ENCODE measurements at regions not wholly inside any gene's neighbourhood (a gene's known extent, or its start where the extent isn't known, plus 50 kb on each side); places are given as distances from the start of the nearest gene placed in this dataset.

DNA sequence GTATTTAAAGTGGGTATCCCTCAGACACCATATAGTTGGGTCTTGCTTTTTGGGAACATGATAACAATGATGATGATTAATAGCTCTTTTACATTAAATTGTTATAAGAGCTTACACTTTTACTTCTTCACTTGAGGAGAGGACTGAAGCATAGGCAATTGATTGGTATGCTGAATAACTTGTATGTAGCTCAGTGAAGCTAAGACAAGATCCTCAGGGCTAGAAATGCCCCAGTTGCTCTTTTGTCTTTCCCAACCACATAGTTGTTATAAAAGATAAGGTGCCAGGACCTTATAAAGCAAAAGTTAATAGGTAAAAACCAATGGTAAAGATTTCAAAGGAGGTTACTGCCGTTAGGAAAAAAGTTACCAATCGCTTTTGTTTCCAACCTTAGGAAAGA is 123.4 kb downstream of the KCNK1 start:
- no peak overlapping the region for H2AFZ ChIP-seq (ENCODE audit: control insufficient read depth, low read depth, low read length)
- no peak overlapping the region for H3K27ac ChIP-seq (ENCODE audit: control insufficient read depth, insufficient read depth)
- no peaks in the 10 kb centered on the region for H3K4me1 ChIP-seq (ENCODE audit: control insufficient read depth, insufficient read depth, low read length)
- no peak for FAIRE-seq
- TF ChIP-seq, protein P1, sequence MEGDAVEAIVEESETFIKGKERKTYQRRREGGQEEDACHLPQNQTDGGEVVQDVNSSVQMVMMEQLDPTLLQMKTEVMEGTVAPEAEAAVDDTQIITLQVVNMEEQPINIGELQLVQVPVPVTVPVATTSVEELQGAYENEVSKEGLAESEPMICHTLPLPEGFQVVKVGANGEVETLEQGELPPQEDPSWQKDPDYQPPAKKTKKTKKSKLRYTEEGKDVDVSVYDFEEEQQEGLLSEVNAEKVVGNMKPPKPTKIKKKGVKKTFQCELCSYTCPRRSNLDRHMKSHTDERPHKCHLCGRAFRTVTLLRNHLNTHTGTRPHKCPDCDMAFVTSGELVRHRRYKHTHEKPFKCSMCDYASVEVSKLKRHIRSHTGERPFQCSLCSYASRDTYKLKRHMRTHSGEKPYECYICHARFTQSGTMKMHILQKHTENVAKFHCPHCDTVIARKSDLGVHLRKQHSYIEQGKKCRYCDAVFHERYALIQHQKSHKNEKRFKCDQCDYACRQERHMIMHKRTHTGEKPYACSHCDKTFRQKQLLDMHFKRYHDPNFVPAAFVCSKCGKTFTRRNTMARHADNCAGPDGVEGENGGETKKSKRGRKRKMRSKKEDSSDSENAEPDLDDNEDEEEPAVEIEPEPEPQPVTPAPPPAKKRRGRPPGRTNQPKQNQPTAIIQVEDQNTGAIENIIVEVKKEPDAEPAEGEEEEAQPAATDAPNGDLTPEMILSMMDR (IDR thresholded peaks at IDR 0.05 in 2 of 3, conservative IDR thresholded peaks at IDR 0.05 in 1 of 3; ENCODE audit: control insufficient read depth in 2 of 3, extremely low read depth in 1 of 3, insufficient read depth in 1 of 3, low read depth in 3 of 3, low read length in 3 of 3), result no peak
- TF ChIP-seq ZZZ3 (IDR thresholded peaks at IDR 0.05; ENCODE audit: control insufficient read depth, insufficient read length, low read depth) (no peak), ZSCAN29 (IDR thresholded peaks at IDR 0.05) (no peak), EZH2 (IDR thresholded peaks at IDR 0.05; ENCODE audit: borderline replicate concordance, control insufficient read depth, low read depth, low read length) (no peak), MYC (IDR thresholded peaks at IDR 0.05; ENCODE audit: insufficient read depth, insufficient read length, insufficient replicate concordance, low read length, severe bottlenecking) (no peak), NFYA (IDR thresholded peaks at IDR 0.05; ENCODE audit: borderline replicate concordance, low read depth, low read length) (no peak), ETV6 (conservative IDR thresholded peaks at IDR 0.05 in 1 of 2, IDR thresholded peaks at IDR 0.05 in 1 of 2; ENCODE audit: borderline replicate concordance in 1 of 2, low read depth in 1 of 2) (no peak), ESRRA (IDR thresholded peaks at IDR 0.05; ENCODE audit: low read length) (no peak), NFXL1 (IDR thresholded peaks at IDR 0.05; ENCODE audit: borderline replicate concordance) (no peak), NR2C2 (IDR thresholded peaks at IDR 0.05; ENCODE audit: borderline replicate concordance, control insufficient read depth, insufficient read length, low read depth) (no peak), CHD2 (IDR thresholded peaks at IDR 0.05; ENCODE audit: borderline replicate concordance, low read depth, low read length) (no peak), IRF4 (IDR thresholded peaks at IDR 0.05; ENCODE audit: low read depth, low read length) (no peak), NBN (IDR thresholded peaks at IDR 0.05) (no peak), POLR2A (IDR thresholded peaks at IDR 0.05; ENCODE audit: low read depth, low read length) (no peak), CREM (IDR thresholded peaks at IDR 0.05; ENCODE audit: low read depth) (no peak)
- TF ChIP-seq, protein P2, sequence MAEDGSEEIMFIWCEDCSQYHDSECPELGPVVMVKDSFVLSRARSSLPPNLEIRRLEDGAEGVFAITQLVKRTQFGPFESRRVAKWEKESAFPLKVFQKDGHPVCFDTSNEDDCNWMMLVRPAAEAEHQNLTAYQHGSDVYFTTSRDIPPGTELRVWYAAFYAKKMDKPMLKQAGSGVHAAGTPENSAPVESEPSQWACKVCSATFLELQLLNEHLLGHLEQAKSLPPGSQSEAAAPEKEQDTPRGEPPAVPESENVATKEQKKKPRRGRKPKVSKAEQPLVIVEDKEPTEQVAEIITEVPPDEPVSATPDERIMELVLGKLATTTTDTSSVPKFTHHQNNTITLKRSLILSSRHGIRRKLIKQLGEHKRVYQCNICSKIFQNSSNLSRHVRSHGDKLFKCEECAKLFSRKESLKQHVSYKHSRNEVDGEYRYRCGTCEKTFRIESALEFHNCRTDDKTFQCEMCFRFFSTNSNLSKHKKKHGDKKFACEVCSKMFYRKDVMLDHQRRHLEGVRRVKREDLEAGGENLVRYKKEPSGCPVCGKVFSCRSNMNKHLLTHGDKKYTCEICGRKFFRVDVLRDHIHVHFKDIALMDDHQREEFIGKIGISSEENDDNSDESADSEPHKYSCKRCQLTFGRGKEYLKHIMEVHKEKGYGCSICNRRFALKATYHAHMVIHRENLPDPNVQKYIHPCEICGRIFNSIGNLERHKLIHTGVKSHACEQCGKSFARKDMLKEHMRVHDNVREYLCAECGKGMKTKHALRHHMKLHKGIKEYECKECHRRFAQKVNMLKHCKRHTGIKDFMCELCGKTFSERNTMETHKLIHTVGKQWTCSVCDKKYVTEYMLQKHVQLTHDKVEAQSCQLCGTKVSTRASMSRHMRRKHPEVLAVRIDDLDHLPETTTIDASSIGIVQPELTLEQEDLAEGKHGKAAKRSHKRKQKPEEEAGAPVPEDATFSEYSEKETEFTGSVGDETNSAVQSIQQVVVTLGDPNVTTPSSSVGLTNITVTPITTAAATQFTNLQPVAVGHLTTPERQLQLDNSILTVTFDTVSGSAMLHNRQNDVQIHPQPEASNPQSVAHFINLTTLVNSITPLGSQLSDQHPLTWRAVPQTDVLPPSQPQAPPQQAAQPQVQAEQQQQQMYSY (CRISPR knock-in tag; IDR thresholded peaks at IDR 0.05), result no peak
- TF ChIP-seq, protein P3, sequence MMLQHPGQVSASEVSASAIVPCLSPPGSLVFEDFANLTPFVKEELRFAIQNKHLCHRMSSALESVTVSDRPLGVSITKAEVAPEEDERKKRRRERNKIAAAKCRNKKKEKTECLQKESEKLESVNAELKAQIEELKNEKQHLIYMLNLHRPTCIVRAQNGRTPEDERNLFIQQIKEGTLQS (IDR thresholded peaks at IDR 0.05; ENCODE audit: borderline replicate concordance, extremely low read depth, low read depth, low read length), result no peak
- ChIA-PET SMC1A (ENCODE audit: uncharacterized antibody, unreplicated experiment) (interaction anchor here (0.8 to 1.5 kb wide), 3 partner anchors 22 to 296 kb away, joined by 3 to 5 read pairs (median 3); no protein-coding TSS in a partner anchor), CTCF (interaction anchor here (0.5 to 1.4 kb wide), 7 partner anchors 11 to 434 kb away, joined by 3 to 5 read pairs (median 3); no protein-coding TSS in a partner anchor), POLR2A (no interaction called here), RAD21 (ENCODE audit: unreplicated experiment) (no interaction called here)
- H3K27me3 ChIP-seq (replicated peaks in 1 of 2; ENCODE audit: control insufficient read depth in 2 of 2, insufficient read depth in 2 of 2, low read length in 1 of 2), result no peaks in the 10 kb centered on the region
- WGBS (ENCODE audit: insufficient coverage, insufficient replicate concordance, low lambda C conversion rate, missing lambda C conversion rate), result 67% methylated on average over 2 of the region's 2 CpGs
- ATAC-seq, result no peak
- H3K79me2 ChIP-seq (ENCODE audit: control insufficient read depth, insufficient read depth, low read length), result no peaks in the 10 kb centered on the region
- DNase-seq (ENCODE audit: low read depth, low spot score), result no peak
- H3K4me3 ChIP-seq, result no peak overlapping the region
- no peaks in the 10 kb centered on the region for H3K9me3 ChIP-seq (replicated peaks; ENCODE audit: control insufficient read depth, insufficient read depth, low read length)
- H3K36me3 ChIP-seq (ENCODE audit: control insufficient read depth in 2 of 2, insufficient read depth in 2 of 2, low read length in 1 of 2), result no peaks in the 10 kb centered on the region
- no peaks in the 10 kb centered on the region for H4K20me1 ChIP-seq (ENCODE audit: control insufficient read depth, insufficient read depth)
- no peak overlapping the region for H3K4me2 ChIP-seq (ENCODE audit: control insufficient read depth, insufficient read depth)
- intact Hi-C loops (cut with micrococcal nuclease; ENCODE audit: unreplicated experiment), result no loop called here
- no TSS peak for BruUV-seq (replicated peaks)
- in situ Hi-C loops (cut with MboI), result no loop called here
- no peak overlapping the region for H3K9ac ChIP-seq (ENCODE audit: control insufficient read depth, insufficient read depth, low read length)

All from GM12878 (cell line).